ENCODE measurements at regions not wholly inside any gene's neighbourhood (a gene's known extent, or its start where the extent isn't known, plus 50 kb on each side); places are given as distances from the start of the nearest gene placed in this dataset.

GRCh38 chr3:161796312-161796711 is 299.7 kb downstream of the OTOL1 start:
- TF ChIP-seq CTCF (IDR thresholded peaks at IDR 0.05; ENCODE audit: unreplicated experiment) = no peak
- no peak for DNase-seq (ENCODE audit: low spot score, unreplicated experiment)
- H3K4me1 Mint-ChIP-seq (ENCODE audit: low read depth) = no peaks in the 10 kb centered on the region
- H3K36me3 Mint-ChIP-seq (ENCODE audit: insufficient read depth) = no peaks in the 10 kb centered on the region
- H3K4me3 Mint-ChIP-seq (ENCODE audit: low read depth) = no peak overlapping the region
- H3K9me3 Mint-ChIP-seq (ENCODE audit: low read depth) = no peaks in the 10 kb centered on the region
- no peaks in the 10 kb centered on the region for H3K27me3 Mint-ChIP-seq
- H3K27ac Mint-ChIP-seq = no peak overlapping the region

- H3K4me3 Mint-ChIP-seq (ENCODE audit: low read depth) = no peak overlapping the region
- no peaks in the 10 kb centered on the region for H3K36me3 Mint-ChIP-seq (ENCODE audit: insufficient read depth)
These were observed 300.2 kb downstream of the OTOL1 start for GRCh38 chr3:161796780-161797179.

GRCh38 chr3:161798016-161798415 is 301.4 kb downstream of the OTOL1 start:
- no peaks in the 10 kb centered on the region for H3K4me1 Mint-ChIP-seq (ENCODE audit: low read depth)
- no peak overlapping the region for H3K27ac Mint-ChIP-seq
- no peak for DNase-seq (ENCODE audit: low spot score, unreplicated experiment)
- H3K27me3 Mint-ChIP-seq = no peaks in the 10 kb centered on the region
- no peak for TF ChIP-seq CTCF (IDR thresholded peaks at IDR 0.05; ENCODE audit: unreplicated experiment)
- H3K36me3 Mint-ChIP-seq (ENCODE audit: insufficient read depth) = no peaks in the 10 kb centered on the region
- H3K4me3 Mint-ChIP-seq (ENCODE audit: low read depth) = no peak overlapping the region
- no peaks in the 10 kb centered on the region for H3K9me3 Mint-ChIP-seq (ENCODE audit: low read depth)

More at GRCh38 chr3:161796780-161797179, 300.2 kb downstream of the OTOL1 start:
- H3K4me1 Mint-ChIP-seq (ENCODE audit: low read depth) = no peaks in the 10 kb centered on the region
- no peaks in the 10 kb centered on the region for H3K9me3 Mint-ChIP-seq (ENCODE audit: low read depth)
- no peak for DNase-seq (ENCODE audit: low spot score, unreplicated experiment)
- no peak overlapping the region for H3K27ac Mint-ChIP-seq
- TF ChIP-seq CTCF (IDR thresholded peaks at IDR 0.05; ENCODE audit: unreplicated experiment) = no peak
- no peaks in the 10 kb centered on the region for H3K27me3 Mint-ChIP-seq

GRCh38 chr3:161800985-161801559 is 304.5 kb downstream of the OTOL1 start:
- Mint-ChIP-seq H3K36me3 (ENCODE audit: insufficient read depth) (no peaks in the 10 kb centered on the region), H3K27ac (no peak overlapping the region), H3K4me1 (ENCODE audit: low read depth) (no peaks in the 10 kb centered on the region), H3K9me3 (ENCODE audit: low read depth) (no peaks in the 10 kb centered on the region), H3K27me3 (no peaks in the 10 kb centered on the region), H3K4me3 (ENCODE audit: low read depth) (no peak overlapping the region)
- TF ChIP-seq CTCF (IDR thresholded peaks at IDR 0.05; ENCODE audit: unreplicated experiment) = no peak
- DNase-seq (ENCODE audit: low spot score, unreplicated experiment) = no peak

- Mint-ChIP-seq H3K9me3 (ENCODE audit: low read depth) (no peaks in the 10 kb centered on the region), H3K27ac (no peak overlapping the region), H3K4me1 (ENCODE audit: low read depth) (no peaks in the 10 kb centered on the region), H3K36me3 (ENCODE audit: insufficient read depth) (no peaks in the 10 kb centered on the region), H3K4me3 (ENCODE audit: low read depth) (no peak overlapping the region), H3K27me3 (no peaks in the 10 kb centered on the region)
- no peak for TF ChIP-seq CTCF (IDR thresholded peaks at IDR 0.05; ENCODE audit: unreplicated experiment)
- DNase-seq (ENCODE audit: low spot score, unreplicated experiment) = no peak
These were observed 321.5 kb downstream of the OTOL1 start for GRCh38 chr3:161818106-161818505.

Data from progenitor cell of endocrine pancreas (in vitro differentiated cells).